ENCODE measurements at regions not wholly inside any gene's neighbourhood (a gene's known extent, or its start where the extent isn't known, plus 50 kb on each side); places are given as distances from the start of the nearest gene placed in this dataset.

- Mint-ChIP-seq H3K4me1 (peaks cover 6% of the 10 kb centered on the region), H3K27me3 (no peaks in the 10 kb centered on the region), H3K27ac (no peak overlapping the region), H3K9me3 (peaks cover 10% of the 10 kb centered on the region), H3K36me3 (ENCODE audit: low read depth) (no peaks in the 10 kb centered on the region), H3K4me3 (no peak overlapping the region)
- CTCF ChIA-PET: no interaction called here
- POLR2A ChIA-PET: no interaction called here
- DNase-seq: no peak
Measured at GRCh38 chrX:82134378-82134777, 932.5 kb downstream of the SH3BGRL start.

GRCh38 chrX:82141942-82142341, 940.0 kb downstream of the SH3BGRL start:
- no peak overlapping the region for H3K27ac Mint-ChIP-seq
- no peaks in the 10 kb centered on the region for H3K27me3 Mint-ChIP-seq
- H3K4me3 Mint-ChIP-seq: no peak overlapping the region
- H3K36me3 Mint-ChIP-seq (ENCODE audit: low read depth): no peaks in the 10 kb centered on the region
- ChIA-PET POLR2A (no interaction called here), CTCF (no interaction called here)
- H3K4me1 Mint-ChIP-seq: peaks cover 12% of the 10 kb centered on the region
- peak; percentile 29 for DNase-seq
- peaks cover 6% of the 10 kb centered on the region for H3K9me3 Mint-ChIP-seq

- Mint-ChIP-seq H3K4me3 (no peak overlapping the region), H3K36me3 (ENCODE audit: low read depth) (no peaks in the 10 kb centered on the region), H3K27me3 (no peaks in the 10 kb centered on the region), H3K27ac (no peak overlapping the region), H3K9me3 (peaks cover 8% of the 10 kb centered on the region), H3K4me1 (no peaks in the 10 kb centered on the region)
- CTCF ChIA-PET: no interaction called here
- POLR2A ChIA-PET: no interaction called here
- DNase-seq: no peak
Measured at GRCh38 chrX:82161195-82161594, 959.3 kb downstream of the SH3BGRL start.

DNA sequence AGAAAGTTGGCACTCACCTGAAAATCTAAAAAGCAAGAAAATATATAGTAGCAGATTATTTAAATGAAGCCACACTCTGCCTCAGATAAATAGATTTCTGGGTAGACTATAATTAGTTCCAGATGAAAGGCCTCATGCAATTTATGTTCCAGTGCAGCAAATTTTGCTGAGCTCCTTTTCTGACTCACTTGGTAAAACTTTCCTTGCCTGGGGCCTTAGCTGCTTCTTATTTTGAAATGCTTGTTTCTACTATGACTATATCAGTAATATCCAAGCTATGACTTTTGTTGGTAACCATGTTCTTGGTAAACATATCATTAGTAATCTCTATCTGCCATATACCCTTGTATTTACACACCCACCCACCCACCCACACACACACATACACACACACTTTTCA, 961.8 kb downstream of the SH3BGRL start:
- ChIA-PET CTCF (no interaction called here), POLR2A (no interaction called here)
- Mint-ChIP-seq H3K4me3 (no peak overlapping the region), H3K4me1 (no peaks in the 10 kb centered on the region), H3K27ac (no peak overlapping the region), H3K9me3 (peaks cover 11% of the 10 kb centered on the region), H3K36me3 (ENCODE audit: low read depth) (no peaks in the 10 kb centered on the region), H3K27me3 (no peaks in the 10 kb centered on the region)
- no peak for DNase-seq

GRCh38 chrX:82196866-82197265, 995.0 kb downstream of the SH3BGRL start:
- Mint-ChIP-seq H3K36me3 (ENCODE audit: low read depth) (no peaks in the 10 kb centered on the region), H3K4me1 (no peaks in the 10 kb centered on the region), H3K9me3 (no peaks in the 10 kb centered on the region), H3K27ac (no peak overlapping the region), H3K27me3 (no peaks in the 10 kb centered on the region), H3K4me3 (no peak overlapping the region)
- no peak for DNase-seq
- ChIA-PET CTCF (no interaction called here), POLR2A (no interaction called here)

DNA sequence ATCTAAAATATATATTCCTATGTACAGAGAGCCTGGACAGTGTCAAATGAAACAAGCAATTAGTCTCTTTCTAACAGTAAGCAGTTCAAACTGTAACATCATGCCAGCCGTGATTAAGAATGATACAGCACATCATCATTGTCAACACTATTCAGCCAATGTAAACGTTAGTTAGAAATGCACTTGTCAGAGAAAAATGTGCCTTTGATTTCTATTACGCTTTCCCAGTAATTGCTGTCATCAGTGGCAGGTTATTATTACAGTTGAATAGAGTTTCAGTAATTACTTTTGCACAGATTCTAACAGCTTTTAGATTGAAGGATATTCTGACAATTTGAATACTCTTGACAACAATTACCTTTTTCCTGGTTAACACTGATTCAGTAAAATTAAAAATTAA, 1007.1 kb downstream of the SH3BGRL start:
- CTCF ChIA-PET: no interaction called here

DNA sequence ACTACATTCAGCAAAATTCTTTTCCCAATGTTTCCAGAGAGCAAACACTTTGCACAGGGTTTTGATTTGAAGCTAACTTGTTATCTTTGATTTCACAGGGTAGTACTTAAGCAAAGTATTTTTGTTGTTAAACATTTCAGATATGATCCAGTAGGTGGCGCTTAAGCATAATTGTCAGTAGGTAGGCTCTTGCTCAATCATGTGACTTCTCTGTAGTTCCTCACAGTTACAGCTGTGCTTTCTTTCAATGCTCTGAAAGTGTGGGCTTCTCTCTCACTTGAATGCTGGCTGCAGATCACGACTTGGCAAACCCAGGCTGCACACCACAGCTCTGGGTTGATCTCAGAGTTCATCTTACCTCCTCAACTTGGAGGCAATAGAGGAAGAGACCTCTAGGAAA, 1016.5 kb downstream of the SH3BGRL start:
- no peak for DNase-seq
- Mint-ChIP-seq H3K4me1 (no peaks in the 10 kb centered on the region), H3K4me3 (no peak overlapping the region), H3K9me3 (no peaks in the 10 kb centered on the region), H3K36me3 (ENCODE audit: low read depth) (no peaks in the 10 kb centered on the region), H3K27me3 (no peaks in the 10 kb centered on the region), H3K27ac (no peak overlapping the region)
- CTCF ChIA-PET: interaction anchor here (0.8 kb wide), 1 partner anchor 13 kb away, joined by 3 read pairs; no protein-coding TSS in a partner anchor
- POLR2A ChIA-PET: no interaction called here

More for the DNA sequence above, 1007.1 kb downstream of the SH3BGRL start:
- Mint-ChIP-seq H3K9me3 (no peaks in the 10 kb centered on the region), H3K4me3 (no peak overlapping the region), H3K36me3 (ENCODE audit: low read depth) (no peaks in the 10 kb centered on the region), H3K27me3 (no peaks in the 10 kb centered on the region), H3K4me1 (no peaks in the 10 kb centered on the region), H3K27ac (no peak overlapping the region)
- DNase-seq: no peak
- POLR2A ChIA-PET: no interaction called here

- ChIA-PET POLR2A (no interaction called here), CTCF (no interaction called here)
- Mint-ChIP-seq H3K27ac (no peak overlapping the region), H3K9me3 (no peaks in the 10 kb centered on the region), H3K27me3 (no peaks in the 10 kb centered on the region), H3K4me3 (no peak overlapping the region), H3K36me3 (ENCODE audit: low read depth) (no peaks in the 10 kb centered on the region), H3K4me1 (no peaks in the 10 kb centered on the region)
- DNase-seq: no peak
Measured at GRCh38 chrX:82219129-82219528, 1017.2 kb downstream of the SH3BGRL start.

- ChIA-PET POLR2A (no interaction called here), CTCF (no interaction called here)
- no peak for DNase-seq
- H3K27me3 Mint-ChIP-seq: no peaks in the 10 kb centered on the region
- no peak overlapping the region for H3K4me3 Mint-ChIP-seq
- H3K9me3 Mint-ChIP-seq: no peaks in the 10 kb centered on the region
- no peaks in the 10 kb centered on the region for H3K36me3 Mint-ChIP-seq (ENCODE audit: low read depth)
- H3K4me1 Mint-ChIP-seq: no peaks in the 10 kb centered on the region
- H3K27ac Mint-ChIP-seq: no peak overlapping the region
Measured at GRCh38 chrX:82224961-82225360, 1023.1 kb downstream of the SH3BGRL start.

GRCh38 chrX:82230013-82230412, 1028.1 kb downstream of the SH3BGRL start:
- ChIA-PET POLR2A (no interaction called here), CTCF (no interaction called here)
- H3K4me1 Mint-ChIP-seq: no peaks in the 10 kb centered on the region
- H3K4me3 Mint-ChIP-seq: no peak overlapping the region
- peaks cover 2% of the 10 kb centered on the region for H3K9me3 Mint-ChIP-seq
- H3K36me3 Mint-ChIP-seq (ENCODE audit: low read depth): no peaks in the 10 kb centered on the region
- no peak for DNase-seq
- no peaks in the 10 kb centered on the region for H3K27me3 Mint-ChIP-seq
- no peak overlapping the region for H3K27ac Mint-ChIP-seq

DNA sequence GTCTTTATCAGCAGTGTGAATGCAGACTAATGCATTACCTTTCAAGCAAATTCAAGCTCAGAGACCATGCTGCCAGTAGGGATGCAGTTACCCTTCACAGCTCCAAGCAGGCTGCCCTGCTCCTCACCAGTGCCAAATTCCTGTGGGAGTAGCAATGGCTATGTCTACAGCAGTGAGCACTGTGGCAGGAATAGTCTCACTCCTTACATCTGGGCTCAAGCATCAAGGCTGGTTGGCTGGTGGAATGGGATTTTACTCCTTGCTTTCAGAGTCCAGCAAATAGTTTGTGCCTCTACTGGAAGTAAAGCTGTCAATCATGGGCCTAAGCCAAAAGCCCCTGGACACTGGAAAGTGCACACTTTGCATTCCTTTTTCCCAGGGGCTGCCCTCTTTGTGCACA, 1030.8 kb downstream of the SH3BGRL start:
- DNase-seq: no peak
- ChIA-PET POLR2A (no interaction called here), CTCF (no interaction called here)
- Mint-ChIP-seq H3K36me3 (ENCODE audit: low read depth) (no peaks in the 10 kb centered on the region), H3K9me3 (peaks cover 7% of the 10 kb centered on the region), H3K4me1 (no peaks in the 10 kb centered on the region), H3K27ac (no peak overlapping the region), H3K27me3 (no peaks in the 10 kb centered on the region), H3K4me3 (no peak overlapping the region)

GRCh38 chrX:82237328-82237727, 1035.4 kb downstream of the SH3BGRL start:
- POLR2A ChIA-PET: no interaction called here
- Mint-ChIP-seq H3K36me3 (ENCODE audit: low read depth) (no peaks in the 10 kb centered on the region), H3K4me1 (no peaks in the 10 kb centered on the region), H3K27me3 (no peaks in the 10 kb centered on the region), H3K4me3 (no peak overlapping the region), H3K27ac (no peak overlapping the region), H3K9me3 (peaks cover 7% of the 10 kb centered on the region)
- DNase-seq: no peak
- CTCF ChIA-PET: no interaction called here
